HG03280 (cell line): ENCODE measurements at regions not wholly inside any gene's neighbourhood (a gene's known extent, or its start where the extent isn't known, plus 50 kb on each side); places are given as distances from the start of the nearest gene placed in this dataset.
"Not testable (repeated sequence)": the region's sequence is repeated elsewhere in the genome, so short reads cannot be mapped to it uniquely, and the experiment has no call there.

Source experiments
- ATAC-seq: cut with Tn5 transposase; IDR thresholded peaks from one replicate; pipeline ENCODE4 v1.9.1; 2021; ENCODE audit warnings: mild to moderate bottlenecking, moderate library complexity; ENCODE audit not compliant: unreplicated experiment

DNA sequence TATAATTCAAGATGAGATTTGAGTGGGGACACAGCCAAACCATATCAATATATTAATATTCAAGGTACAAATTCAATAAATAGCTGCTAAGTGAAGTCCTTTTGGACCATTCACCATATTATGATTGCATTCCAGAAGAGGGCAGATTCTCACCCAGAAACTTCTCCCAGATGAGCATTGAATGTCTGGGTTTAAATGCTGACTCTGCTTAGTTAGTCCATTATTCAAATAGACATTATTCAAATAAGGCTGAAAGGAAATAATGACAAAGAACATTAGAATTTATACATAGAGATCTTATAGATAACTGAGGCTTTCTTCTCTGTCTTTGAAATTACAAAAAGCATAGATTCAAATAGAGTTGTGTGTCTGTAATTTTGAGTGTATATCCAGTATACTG is 579.4 kb upstream of the SLC8A1 start:
- no peak for ATAC-seq

DNA sequence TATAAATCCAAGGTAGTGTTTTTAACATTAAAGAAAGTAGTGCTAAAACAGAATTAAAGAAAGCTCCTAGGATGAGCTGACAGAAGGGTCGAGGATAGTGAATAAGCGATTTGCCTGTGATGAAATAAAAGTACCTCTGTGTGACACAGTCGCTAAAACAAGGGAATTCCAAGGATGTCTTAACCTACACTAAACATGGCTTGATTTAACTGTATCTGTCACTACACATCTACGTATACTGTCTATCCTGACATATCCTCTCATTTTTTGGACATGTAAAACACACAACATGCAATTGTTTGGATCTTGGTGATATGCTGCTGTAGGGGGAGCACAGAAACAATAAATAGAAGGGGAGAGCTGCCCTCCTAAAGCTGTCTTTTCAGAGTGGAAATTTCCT is 580.8 kb upstream of the SLC8A1 start:
- no peak for ATAC-seq

DNA sequence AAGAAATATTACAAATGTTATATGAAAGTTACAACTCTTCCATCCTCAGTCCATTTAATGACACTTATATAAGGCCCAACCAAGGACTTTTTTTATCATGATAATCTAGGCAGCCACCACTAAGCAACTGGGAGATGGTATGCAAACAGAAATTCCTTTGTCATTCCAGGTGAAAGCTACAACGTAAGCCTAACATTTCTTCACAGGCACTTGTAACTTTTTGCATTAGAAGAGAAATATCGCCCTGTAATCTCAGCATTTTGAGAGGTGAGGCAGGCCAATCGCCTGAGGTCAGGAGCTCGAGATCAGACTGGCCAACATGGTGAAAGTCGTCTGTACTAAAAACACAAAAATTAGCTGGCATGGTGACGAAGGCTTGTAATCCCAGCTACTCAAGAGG is 581.2 kb upstream of the SLC8A1 start:
- no peak for ATAC-seq

DNA sequence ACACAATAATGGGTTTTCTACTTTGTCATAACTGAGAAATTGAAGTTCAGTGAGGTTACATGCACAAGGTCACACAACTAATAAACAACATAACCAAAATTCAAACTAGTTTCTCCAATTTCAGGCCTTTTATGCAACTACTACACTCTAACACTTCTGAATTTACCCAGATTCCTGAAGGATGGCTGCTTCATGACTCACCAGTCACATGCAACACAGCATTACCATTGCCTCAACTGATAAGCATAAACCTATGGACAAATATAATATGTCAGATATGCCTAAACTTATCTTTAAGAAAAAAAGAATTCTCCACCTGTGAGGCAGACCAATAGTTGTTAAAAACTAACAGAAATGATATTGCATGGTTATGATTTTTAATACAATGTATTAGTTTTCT is 586.5 kb upstream of the SLC8A1 start:
- ATAC-seq = no peak

DNA sequence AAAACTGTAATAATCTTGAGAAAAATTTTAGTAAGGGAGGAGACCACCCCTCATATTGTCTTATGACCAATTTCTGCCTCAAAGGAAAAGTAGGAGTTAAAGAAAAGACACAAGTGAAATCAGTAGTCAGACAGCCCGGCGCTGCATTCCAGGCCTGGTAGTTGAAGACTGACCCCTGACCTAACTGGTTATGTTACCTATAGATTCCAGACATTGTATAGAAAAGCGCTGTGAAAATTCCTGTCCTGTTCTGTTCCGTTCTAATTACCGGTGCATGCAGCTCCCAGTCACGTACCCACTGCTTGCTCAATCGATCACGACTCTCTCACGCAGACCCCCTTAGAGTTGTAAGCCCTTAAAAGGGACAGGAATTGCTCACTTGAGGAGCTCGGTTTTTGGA is 587.9 kb upstream of the SLC8A1 start:
- ATAC-seq = not testable (repeated sequence)

DNA sequence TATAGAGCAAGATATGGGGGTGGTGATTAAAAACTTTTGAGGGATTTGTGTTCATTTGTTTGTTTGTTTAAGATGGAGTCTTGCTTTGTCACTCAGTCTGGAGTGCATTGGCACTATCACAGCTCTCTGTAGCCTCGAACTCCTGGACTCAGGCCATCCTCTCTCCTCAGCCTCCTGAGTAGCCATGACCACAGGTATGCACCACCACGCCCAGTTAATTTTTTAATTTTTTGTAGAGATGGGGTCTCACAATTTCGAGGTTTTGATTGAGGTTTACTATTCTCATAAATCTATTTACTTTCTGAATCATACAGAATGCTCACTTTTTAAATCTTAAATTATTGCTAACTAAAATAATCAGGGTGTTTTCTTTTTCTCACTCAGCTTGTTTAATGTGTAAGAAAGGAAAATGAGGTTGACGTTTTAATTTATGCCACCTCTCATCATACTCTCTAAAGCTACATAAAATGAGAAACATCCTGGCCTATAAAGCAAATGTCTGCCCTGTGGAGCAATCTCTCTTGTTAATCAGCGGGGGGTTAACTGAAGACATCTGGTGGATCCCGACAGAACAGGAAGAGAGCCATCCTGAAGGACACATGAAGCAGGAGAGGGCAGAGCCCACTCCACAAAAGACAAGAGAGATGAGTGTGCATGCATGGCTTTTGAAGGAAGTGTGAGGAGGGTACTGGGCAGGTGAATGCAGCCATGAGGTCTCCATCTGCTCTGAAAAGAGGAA is 589.1 kb upstream of the SLC8A1 start:
- ATAC-seq = no peak

DNA sequence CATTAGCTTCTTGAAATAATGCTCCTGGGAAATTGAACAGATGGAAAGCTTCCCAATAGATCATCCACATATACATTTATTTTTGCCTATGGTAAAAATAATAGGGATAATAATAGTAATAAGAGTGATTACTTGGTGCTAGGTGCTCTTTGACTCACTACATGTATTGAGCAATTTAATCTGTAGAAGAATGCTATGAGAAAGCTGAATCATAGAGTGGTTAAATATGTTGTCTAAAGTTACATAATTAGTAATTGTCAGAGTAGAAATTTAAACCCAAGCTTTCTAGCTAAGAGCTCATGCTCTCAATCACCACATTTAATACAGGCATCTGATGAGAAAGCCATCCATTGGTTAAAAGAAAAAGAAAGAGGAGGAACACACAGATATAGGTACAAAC is 590.5 kb upstream of the SLC8A1 start:
- ATAC-seq = no peak

DNA sequence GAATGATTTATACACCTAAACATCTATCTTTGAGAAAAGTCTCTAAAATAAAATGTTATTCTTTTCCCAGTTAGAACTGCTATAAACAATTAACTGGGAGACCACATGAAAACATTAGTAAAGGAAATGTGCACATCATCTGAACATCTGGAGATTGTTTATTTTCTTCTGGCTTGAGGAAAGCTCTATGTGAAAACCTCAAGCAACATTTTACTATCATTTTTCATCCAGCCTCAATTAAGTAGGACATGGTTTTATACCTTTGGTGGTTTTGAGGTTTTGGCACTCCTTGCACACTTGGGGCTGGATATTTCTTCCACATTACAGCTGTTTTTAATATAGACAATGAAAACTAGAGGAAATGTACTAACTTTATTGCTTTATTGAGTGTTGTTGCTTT is 609.5 kb upstream of the SLC8A1 start:
- no peak for ATAC-seq

DNA sequence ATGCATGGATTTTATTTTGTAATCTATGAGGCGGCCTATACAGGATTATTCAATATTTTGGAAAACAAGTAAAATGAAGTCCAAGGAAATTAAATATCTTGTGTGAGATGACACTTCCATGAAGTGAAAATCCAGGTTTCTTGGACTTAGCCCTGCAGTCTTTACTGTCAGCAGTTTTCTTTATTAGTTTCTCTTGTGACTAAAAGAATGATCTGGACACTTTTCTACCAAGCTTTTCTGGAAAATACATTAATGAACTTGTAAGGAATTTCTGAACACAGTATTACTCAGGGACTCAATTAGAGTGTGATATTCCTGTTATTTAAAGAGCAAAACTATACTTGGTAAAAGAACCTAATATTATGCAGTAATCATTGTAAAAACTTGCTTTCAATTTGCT is 610.4 kb upstream of the SLC8A1 start:
- no peak for ATAC-seq

DNA sequence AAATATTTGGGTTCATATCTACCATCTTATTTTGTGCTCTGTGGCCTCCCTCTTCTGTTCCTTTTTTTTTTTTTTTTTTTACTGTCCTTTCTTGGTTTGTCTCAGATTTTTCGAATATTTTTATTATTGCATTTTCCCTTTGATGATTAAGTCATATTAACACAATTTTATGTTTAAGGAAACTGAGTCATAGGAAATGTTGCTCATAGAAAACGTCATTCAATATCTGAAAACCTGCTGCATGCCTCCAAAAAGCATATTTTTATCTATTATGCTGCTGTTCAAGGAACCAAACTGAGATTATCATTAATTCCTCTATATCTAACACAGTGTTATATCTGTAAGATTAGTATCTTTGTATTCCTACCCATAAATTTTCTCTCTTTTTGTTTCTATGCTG is 614.3 kb upstream of the SLC8A1 start:
- ATAC-seq = no peak

DNA sequence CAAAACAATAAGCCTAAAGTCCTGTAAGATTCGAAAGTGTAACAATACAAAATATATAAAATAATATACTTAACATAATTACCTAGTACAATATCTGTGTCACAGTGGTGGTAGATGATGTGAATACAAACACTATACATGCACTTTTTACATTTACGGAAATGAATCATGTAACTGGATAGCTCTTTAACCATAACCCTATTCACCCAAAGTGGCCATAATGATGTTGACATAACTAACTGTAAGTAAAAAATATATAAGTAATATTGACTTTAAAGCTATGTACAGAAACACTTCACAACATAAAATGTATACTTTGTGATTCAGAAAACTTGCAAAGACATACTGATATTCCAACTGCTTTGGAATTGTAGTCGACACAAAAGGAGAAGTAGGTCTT is 616.9 kb upstream of the SLC8A1 start:
- ATAC-seq = no peak

DNA sequence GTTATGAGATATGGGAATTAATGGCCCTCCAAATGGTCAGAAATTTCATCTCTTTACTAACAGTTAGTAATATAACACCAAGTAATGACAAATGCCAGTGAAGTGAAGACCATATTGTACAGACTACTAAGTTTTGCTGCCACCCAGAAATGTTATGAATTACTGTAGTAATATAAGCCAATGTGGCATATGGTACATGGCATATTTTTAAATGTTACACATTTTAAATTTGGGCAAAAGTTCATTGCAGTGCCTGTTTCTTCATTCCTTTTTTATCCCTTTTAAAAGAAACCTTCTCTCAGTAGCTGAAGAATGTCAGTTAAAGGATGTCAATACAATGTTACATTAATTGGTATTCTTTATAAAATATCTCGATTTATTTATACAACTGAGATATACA is 626.5 kb upstream of the SLC8A1 start:
- ATAC-seq = no peak

DNA sequence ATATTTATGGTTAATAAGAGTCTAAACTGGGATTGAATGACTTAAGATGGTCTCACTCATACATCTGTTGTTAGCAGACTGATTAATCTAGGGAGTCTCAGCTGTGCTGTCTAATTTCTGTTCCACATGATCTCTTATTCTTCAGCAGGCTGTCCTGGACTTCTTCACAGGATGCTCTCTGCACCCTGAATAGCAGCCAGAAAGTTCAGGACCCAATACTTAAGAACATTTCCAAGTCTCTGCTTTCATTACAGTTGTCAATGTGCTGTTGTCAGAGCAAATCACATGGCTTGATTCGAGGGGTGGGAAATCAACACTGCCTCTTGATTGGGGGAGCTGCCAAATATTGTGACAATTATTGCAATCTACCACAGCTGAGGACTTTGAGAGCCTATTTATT is 627.1 kb upstream of the SLC8A1 start:
- ATAC-seq = no peak

DNA sequence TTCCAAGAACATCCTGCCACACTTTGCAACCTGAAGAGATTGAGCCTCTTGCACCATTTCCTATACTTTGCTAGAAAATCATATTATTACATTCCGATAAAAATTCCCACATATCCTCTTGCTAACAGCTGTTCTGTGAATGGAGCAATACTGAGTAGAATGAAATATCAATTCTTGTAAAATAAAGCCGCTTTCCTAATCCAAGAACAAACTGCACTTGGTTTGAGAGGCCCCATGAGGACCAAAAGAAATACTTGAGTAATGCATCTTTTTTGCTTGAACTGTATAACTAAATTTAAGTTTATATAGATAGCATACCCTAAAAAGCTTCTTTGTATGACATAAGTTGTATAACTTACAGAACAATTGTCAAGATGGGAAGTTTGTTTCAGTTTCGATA is 632.4 kb upstream of the SLC8A1 start:
- no peak for ATAC-seq

DNA sequence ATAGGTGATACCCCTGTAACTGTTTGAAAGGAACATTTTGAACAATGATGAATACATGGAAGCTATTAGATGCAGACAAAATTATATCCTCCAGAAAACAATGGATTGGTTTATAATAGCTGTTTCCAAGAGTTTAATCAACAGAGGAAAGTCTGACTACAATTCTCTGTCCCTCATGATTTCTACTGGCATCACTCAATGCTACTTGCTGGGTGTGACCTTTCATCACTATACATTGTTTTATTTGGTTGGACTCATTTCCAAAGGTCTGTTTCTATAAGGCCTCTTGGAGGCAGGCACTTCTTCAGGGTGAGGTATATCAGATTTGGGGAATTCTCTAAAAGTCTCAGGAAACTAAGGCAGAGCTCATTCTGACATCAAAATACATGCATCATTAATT is 636.1 kb upstream of the SLC8A1 start:
- ATAC-seq = no peak

DNA sequence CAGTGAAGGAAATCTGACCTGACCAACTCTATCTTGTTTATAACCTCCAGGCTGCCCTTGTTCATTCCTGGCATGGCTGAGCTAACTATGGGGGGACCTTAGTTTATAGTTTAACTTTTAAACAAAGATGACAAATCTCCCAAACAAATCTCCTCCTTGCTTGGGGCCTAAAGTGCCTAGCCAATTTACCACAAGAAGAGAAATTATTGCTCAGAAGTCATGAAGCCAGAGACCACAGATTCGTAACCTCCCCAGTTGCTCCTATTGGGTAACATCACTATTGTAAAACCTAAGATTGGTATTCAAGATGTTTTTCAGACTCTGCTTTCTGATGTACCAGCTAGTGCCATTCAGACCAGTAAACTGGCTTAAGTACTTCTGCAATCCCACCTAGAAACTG is 649.4 kb upstream of the SLC8A1 start:
- no peak for ATAC-seq

DNA sequence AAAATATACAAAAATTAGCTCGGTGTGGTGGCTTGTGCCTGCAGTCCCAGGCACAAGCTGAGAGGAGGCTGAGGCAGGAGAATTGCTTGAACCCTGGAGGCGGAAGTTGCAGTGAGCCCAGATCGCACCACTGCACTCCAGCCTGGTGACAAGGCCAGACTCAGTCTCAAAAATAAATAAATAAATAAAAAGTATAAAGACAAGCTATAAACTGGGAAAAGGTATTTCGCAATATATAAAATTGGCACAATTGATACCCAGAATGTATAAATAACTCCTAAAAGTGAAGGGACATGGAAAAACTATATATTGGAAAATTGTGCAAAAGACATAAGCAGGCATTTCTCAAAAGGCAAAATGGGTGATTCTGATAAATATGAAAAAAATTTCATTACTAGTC is 657.9 kb upstream of the SLC8A1 start:
- ATAC-seq = no peak

DNA sequence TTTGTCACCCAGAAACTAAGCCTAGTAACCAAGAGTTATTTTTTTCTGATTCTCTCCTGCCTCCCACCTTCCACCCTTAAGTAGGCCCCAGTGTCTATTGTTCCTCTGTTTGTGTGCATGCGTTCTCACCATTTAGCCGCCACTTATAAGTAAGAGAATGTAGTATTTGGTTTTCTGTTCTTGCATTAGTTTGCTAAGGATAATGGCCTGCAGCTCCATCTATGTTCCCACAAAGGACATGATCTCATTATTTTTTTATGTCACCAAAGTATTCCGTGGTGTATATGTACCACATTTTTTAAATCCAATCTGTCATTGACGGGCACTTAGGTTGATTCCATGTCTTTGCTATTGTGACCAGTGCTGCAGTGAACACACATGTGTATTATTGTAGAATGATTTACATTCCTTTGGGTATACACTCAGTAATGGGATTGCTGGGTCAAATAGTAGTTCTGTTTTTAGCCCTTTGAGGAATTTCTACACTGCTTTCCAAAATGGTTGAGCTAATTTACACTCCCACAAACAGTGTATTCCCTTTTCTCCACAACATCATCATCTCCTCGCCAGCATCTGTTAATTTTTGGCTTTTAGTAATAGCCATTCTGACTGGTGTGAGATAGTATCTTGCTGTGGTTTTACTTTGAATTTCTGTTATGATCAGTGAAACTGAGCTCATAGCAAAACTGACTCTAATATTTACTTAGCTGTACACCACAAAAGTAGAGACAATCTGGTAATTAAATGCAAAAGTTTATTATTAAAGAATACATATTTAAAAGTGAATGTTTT is 660.1 kb upstream of the SLC8A1 start:
- no peak for ATAC-seq

DNA sequence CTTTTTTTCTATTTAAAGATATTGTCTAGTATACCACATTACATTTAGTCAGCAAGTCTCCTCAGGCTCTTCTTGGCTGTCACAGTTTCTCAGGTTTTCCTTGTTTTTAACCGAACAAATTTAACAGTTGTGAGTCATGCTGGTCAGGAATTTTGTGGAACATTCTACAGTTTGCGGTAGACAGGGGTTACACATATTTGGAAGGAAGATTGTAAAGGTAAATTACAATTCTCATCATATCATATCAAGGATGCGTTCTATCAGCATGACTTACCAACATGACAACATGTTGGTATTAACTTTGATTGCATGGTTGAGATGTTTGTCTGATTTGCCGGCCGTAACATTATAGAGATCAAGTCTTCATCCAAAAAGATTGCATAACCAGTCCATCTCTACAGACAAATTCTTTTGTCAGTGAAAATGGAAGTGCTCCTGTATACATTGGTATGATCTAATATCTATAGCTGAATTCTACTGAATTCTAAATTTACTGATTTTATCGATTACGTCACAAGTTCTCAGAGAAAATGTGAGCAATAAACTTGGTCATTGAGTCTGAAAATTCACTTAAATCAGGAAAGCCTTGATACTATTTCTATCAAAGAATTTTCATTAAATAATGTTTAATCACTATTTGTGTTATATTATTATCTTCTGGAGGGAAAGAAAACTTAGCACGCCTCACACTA is 664.4 kb upstream of the SLC8A1 start:
- ATAC-seq = no peak

DNA sequence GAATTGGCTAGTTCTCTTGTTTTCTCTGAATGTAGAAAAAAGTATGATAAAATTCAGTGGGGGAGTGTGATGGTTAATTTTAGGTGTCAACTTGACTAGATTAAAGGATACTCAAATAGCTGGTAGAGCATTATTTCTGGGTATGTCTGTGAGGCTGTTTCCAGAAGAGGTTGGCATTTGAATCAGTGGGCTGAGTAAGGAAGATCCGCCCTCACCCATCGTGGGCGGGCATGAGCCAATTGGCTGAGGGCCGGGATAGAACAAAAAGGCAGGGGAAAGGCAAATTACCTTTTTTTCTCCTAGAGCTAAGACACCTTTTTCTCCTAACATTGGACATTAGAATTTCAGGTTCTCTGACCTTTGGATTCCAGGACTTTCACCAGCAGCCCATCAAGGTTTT is 667.6 kb upstream of the SLC8A1 start:
- ATAC-seq = no peak

DNA sequence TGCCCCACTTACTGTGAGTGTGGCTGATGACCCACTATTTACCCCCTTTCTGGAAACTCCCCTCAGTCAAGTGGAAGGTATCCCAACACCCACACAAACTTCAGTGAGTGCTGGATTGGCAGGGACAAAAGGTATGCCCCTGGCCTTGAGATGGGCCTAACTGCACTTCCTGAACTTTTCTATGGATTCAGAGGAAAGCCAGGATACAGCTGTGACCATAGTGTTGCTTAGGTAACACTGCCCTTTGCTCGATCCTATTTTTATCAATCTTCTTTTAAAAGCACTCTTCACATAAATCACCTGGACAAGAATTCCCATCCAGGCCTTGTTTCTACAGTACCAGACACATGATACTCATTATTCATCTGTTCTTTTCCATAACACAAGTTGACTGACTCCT is 671.5 kb upstream of the SLC8A1 start:
- no peak for ATAC-seq

DNA sequence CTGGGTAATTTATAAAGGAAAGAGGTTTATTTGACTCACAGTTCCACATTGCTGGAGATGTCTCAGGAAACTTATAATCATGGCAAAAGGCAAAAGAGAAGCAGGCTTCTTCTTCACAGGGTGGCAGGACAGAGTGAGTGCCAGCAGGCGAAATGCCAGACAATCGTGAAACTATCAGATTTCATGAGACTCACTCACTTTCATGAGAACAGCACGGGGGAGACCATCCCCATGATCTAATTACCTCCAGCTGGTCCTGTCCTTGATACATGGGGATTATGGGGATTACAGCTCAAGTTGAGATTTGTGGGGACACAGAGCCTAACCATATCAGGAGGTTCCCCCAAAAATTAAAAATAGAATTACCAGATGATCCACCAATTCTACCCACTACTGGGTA is 675.5 kb upstream of the SLC8A1 start:
- no peak for ATAC-seq
